HCT116 (cell line): ENCODE measurements at regions not wholly inside any gene's neighbourhood (a gene's known extent, or its start where the extent isn't known, plus 50 kb on each side); places are given as distances from the start of the nearest gene placed in this dataset.

Experiments
- ATAC-seq: fragments of 200-7000 bp; cut with Tn5 transposase; 2 replicates; pipeline ENCODE4 v1.9.1; 2020; ENCODE audit warnings: mild to moderate bottlenecking, moderate library complexity
- BruUV-seq: library from RNA; stranded (reverse); fragments of 400-500 nt; replicated peaks from 2 replicates; lab custom pipeline; 2021; lab: Mats Ljungman, UMichigan
- CTCF ChIA-PET: fragments of 300-600 bp; sonication (Branson Sonifier 250); formaldehyde crosslinking; loops from one replicate; lab custom pipeline; 2021; ENCODE audit warnings: antibody characterized with exemption; lab: Charles Lee
- POLR2A ChIA-PET: fragments of 300-600, 350-600 bp; sonication (Branson Sonifier 250); formaldehyde crosslinking; loops from one replicate; lab custom pipeline; 2021; ENCODE audit warnings: antibody characterized with exemption; lab: Charles Lee
- RAD21 ChIA-PET, 2 experiments: fragments of 300-600 bp; sonication (Branson Sonifier 250); formaldehyde crosslinking; loops; one replicate each; lab custom pipeline; 2023; ENCODE audit warnings: low total read pairs in 2 of 2; ENCODE audit not compliant: uncharacterized antibody in 2 of 2, unreplicated experiment in 2 of 2, low non-redundant PET in 1 of 2; lab: Charles Lee
- DNase-seq: peaks from one replicate; pipeline ENCODE4 v3.0.0-alpha.2; 2010; ENCODE audit warnings: low read depth, low spot score
- H2AFZ ChIP-seq: fragments of 200-600 bp; shearing (Covaris generic), sonication (generic); 2 replicates; pipeline ENCODE4 v1.6.1; 2017; ENCODE audit warnings: low read depth, mixed run types, mixed read lengths, antibody characterized with exemption, low read length; ENCODE audit not compliant: poor library complexity, severe bottlenecking
- H3K27ac ChIP-seq: 2 replicates; pipeline ENCODE4 v1.5.1; 2012; ENCODE audit warnings: low read depth, low read length
- H3K27me3 ChIP-seq: fragments of 200-600 bp; sonication (generic); 2 replicates; pipeline ENCODE4 v1.6.1; 2016; ENCODE audit warnings: mixed run types, low read length, mixed read lengths; ENCODE audit not compliant: insufficient read depth
- H3K36me3 ChIP-seq, 2 experiments: fragments of 200-500 bp in 1 of 2; fragments of 200-600 bp in 1 of 2; sonication (Bioruptor generic) in 1 of 2; sonication (generic) in 1 of 2; 2 replicates each; pipeline versions ENCODE4 v1.5.1 to v1.6.1; 2014 to 2016; ENCODE audit warnings: low read length in 2 of 2, inconsistent platforms in 1 of 2, mixed read lengths in 1 of 2, mixed run types in 1 of 2; ENCODE audit not compliant: insufficient read depth in 2 of 2, control insufficient read depth in 1 of 2
- H3K4me1 ChIP-seq, 2 experiments: fragments of 200-600 bp in 1 of 2; sonication (generic) in 1 of 2; 2 replicates each; pipeline versions ENCODE4 v1.5.1 to v1.6.1; 2012 to 2017; ENCODE audit warnings: low read length in 2 of 2, inconsistent platforms in 1 of 2, mild to moderate bottlenecking in 1 of 2, mixed read lengths in 1 of 2, mixed run types in 1 of 2, moderate library complexity in 1 of 2; ENCODE audit not compliant: insufficient read depth in 2 of 2, control insufficient read depth in 1 of 2
- H3K4me2 ChIP-seq: fragments of 200-600 bp; sonication (generic); 2 replicates; pipeline ENCODE4 v1.6.1; 2017; ENCODE audit warnings: mixed run types, low read length, mixed read lengths
- H3K4me3 ChIP-seq, 2 experiments: fragments of 200-600 bp in 1 of 2; sonication (generic) in 1 of 2; replicated peaks in 1 of 2; 2 replicates each; pipeline ENCODE4 v1.5.1; 2011 to 2016; ENCODE audit warnings: low read length in 2 of 2, control low read depth in 1 of 2, low read depth in 1 of 2, mild to moderate bottlenecking in 1 of 2, mixed read lengths in 1 of 2, mixed run types in 1 of 2
- H3K79me2 ChIP-seq: fragments of 200-600 bp; sonication (generic); 2 replicates; pipeline ENCODE4 v1.6.1; 2017; ENCODE audit warnings: mild to moderate bottlenecking, mixed run types, low read length, moderate library complexity, mixed read lengths; ENCODE audit not compliant: insufficient read depth
- H3K9ac ChIP-seq: fragments of 200-600 bp; sonication (generic); 2 replicates; pipeline ENCODE4 v1.6.1; 2016; ENCODE audit warnings: low read length, mixed read lengths
- H3K9me2 ChIP-seq: fragments of 200-600 bp; sonication (generic), shearing (Covaris generic); 2 replicates; pipeline ENCODE4 v1.6.1; 2017; ENCODE audit warnings: mixed run types, mild to moderate bottlenecking, moderate library complexity; ENCODE audit not compliant: insufficient read depth
- H3K9me3 ChIP-seq, 2 experiments: fragments of 200-500 bp in 1 of 2; fragments of 200-600 bp in 1 of 2; sonication (Bioruptor generic) in 1 of 2; sonication (generic) in 1 of 2; 2 replicates each; pipeline ENCODE4 v1.6.1; 2014 to 2017; ENCODE audit warnings: low read length in 2 of 2, mixed read lengths in 2 of 2, inconsistent platforms in 1 of 2, low read depth in 1 of 2, mild to moderate bottlenecking in 1 of 2, mixed run types in 1 of 2, moderate library complexity in 1 of 2; ENCODE audit not compliant: control insufficient read depth in 1 of 2, insufficient read depth in 1 of 2
- H4K20me1 ChIP-seq: fragments of 200-600 bp; sonication (generic), shearing (Covaris generic); 2 replicates; pipeline ENCODE4 v1.6.1; 2017; ENCODE audit warnings: mixed run types, mild to moderate bottlenecking, moderate library complexity; ENCODE audit not compliant: insufficient read depth
- FOSL1 ChIP-seq: IDR thresholded peaks from 2 replicates; pipeline ENCODE4 v1.6.1; 2012; ENCODE audit warnings: low read depth
- REST ChIP-seq: IDR thresholded peaks from 2 replicates; pipeline ENCODE4 v1.6.1; 2012; ENCODE audit warnings: low read depth
- YY1 ChIP-seq: IDR thresholded peaks from 2 replicates; pipeline ENCODE4 v1.6.1; 2011; ENCODE audit warnings: low read length, low read depth, moderate library complexity, mild to moderate bottlenecking; ENCODE audit not compliant: insufficient replicate concordance; ENCODE audit errors: extremely low read depth
- ZBTB33 ChIP-seq: IDR thresholded peaks from 2 replicates; pipeline ENCODE4 v1.6.1; 2011; ENCODE audit warnings: mild to moderate bottlenecking, low read length, moderate library complexity; ENCODE audit not compliant: insufficient replicate concordance; ENCODE audit errors: extremely low read depth
- intact Hi-C: fragments of 100-400 bp; cut with micrococcal nuclease; formaldehyde crosslinking; loops from 2 replicates; pipeline ENCODE4 v1.10.0; 2022

- BruUV-seq = no TSS peak
- H4K20me1 ChIP-seq = no peaks in the 10 kb centered on the region
- no peaks in the 10 kb centered on the region for H3K9me3 ChIP-seq
- intact Hi-C loops = no loop called here
- ChIA-PET RAD21 (no interaction called here), POLR2A (interaction anchor here (0.6 kb wide), 1 partner anchor 15 kb away, joined by 3 read pairs; no protein-coding TSS in a partner anchor), CTCF (interaction anchor here (0.9 to 1.0 kb wide), 2 partner anchors 14 to 220 kb away, joined by 3 to 4 read pairs; no protein-coding TSS in a partner anchor)
- H3K36me3 ChIP-seq = no peaks in the 10 kb centered on the region
- peak overlapping the region; percentile 69 for H3K4me2 ChIP-seq
- ATAC-seq (peak; percentile 35; the same call in 1 of the 2 replicates), DNase-seq (no peak)
- H3K27me3 ChIP-seq = no peaks in the 10 kb centered on the region
- H3K9me2 ChIP-seq = no peaks in the 10 kb centered on the region
- H3K79me2 ChIP-seq = no peaks in the 10 kb centered on the region
- H3K4me1 ChIP-seq = peaks cover 0 to 11% of the 10 kb centered on the region in 2 experiments; a peak in 2 of 4 replicates
- peak overlapping the region; percentile 27 to 42 for H3K4me3 ChIP-seq
- H3K9ac ChIP-seq = peak overlapping the region; percentile 45
- H2AFZ ChIP-seq = no peak overlapping the region
- no peak for TF ChIP-seq YY1
- TF ChIP-seq FOSL1 = no peak
- no peak for TF ChIP-seq ZBTB33
- TF ChIP-seq REST = no peak
- H3K27ac ChIP-seq = peak overlapping the region; percentile 58; the same call in 1 of the 2 replicates
Observed at GRCh38 chr3:43893727-43894126, 203.0 kb downstream of the ABHD5 start.
